ENCODE measurements at regions not wholly inside any gene's neighbourhood (a gene's known extent, or its start where the extent isn't known, plus 50 kb on each side); places are given as distances from the start of the nearest gene placed in this dataset.

DNA sequence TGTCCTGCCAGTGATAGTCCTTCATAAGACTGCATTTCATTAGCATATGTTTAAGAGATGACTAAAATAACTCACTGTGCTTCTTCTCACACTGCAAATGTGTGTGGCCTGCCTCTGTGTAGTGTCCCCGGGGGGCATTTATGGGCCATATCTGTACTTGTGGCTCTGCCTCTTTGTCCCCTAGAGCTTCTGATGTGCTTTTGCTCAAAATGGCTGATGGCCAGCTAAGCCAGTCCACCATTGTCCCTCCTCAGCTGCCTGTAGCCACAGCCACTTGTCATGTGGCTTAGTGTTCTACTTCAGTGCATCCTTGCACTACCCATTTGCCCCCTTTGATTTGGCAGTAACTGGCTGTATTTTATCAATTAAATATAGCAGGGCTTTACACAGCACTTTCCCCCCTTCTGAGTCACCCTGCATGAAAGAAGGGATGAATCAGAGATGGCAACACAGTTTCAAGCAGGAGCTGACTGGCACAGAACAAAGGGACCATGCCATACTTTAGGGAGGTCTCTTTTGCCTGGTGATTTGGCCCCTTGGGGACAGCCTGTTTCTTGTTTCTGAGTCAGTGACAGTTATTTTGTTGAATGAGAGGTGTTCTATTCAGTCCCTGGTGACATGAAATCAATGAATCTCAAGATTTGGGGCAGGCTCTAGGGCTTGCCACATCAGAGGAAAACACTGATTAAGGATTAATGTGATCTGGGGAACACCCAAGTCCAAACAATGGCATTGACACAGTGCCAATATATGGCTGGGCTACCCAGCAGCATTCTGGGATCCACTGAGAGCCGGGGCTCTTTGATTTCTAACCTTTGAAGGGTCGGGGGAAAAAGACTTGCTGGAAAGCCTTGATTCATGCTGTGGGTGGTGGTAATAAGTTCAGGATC is 245.5 kb downstream of the SMARCA2 start:
- TF ChIP-seq, protein P1, sequence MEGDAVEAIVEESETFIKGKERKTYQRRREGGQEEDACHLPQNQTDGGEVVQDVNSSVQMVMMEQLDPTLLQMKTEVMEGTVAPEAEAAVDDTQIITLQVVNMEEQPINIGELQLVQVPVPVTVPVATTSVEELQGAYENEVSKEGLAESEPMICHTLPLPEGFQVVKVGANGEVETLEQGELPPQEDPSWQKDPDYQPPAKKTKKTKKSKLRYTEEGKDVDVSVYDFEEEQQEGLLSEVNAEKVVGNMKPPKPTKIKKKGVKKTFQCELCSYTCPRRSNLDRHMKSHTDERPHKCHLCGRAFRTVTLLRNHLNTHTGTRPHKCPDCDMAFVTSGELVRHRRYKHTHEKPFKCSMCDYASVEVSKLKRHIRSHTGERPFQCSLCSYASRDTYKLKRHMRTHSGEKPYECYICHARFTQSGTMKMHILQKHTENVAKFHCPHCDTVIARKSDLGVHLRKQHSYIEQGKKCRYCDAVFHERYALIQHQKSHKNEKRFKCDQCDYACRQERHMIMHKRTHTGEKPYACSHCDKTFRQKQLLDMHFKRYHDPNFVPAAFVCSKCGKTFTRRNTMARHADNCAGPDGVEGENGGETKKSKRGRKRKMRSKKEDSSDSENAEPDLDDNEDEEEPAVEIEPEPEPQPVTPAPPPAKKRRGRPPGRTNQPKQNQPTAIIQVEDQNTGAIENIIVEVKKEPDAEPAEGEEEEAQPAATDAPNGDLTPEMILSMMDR (IDR thresholded peaks at IDR 0.05) = no peak
- no peak for TF ChIP-seq POLR2A (IDR thresholded peaks at IDR 0.05)

Data from body of pancreas (tissue), 4 donors.